ENCODE measurements at regions not wholly inside any gene's neighbourhood (a gene's known extent, or its start where the extent isn't known, plus 50 kb on each side); places are given as distances from the start of the nearest gene placed in this dataset.

- no peaks in the 10 kb centered on the region for H3K9me3 ChIP-seq (ENCODE audit: low read length)
- no peaks in the 10 kb centered on the region for H3K36me3 ChIP-seq (ENCODE audit: insufficient read depth, low read length)
- peaks cover 28% of the 10 kb centered on the region for H3K4me1 ChIP-seq (ENCODE audit: insufficient read depth, low read length, severe bottlenecking)
- H3K27me3 ChIP-seq (ENCODE audit: insufficient read depth, low read length) = no peaks in the 10 kb centered on the region
- H2AFZ ChIP-seq (ENCODE audit: low read length) = no peak overlapping the region
- no peak overlapping the region for H3K4me2 ChIP-seq (ENCODE audit: low read length)
- no peak overlapping the region for H3K27ac ChIP-seq (ENCODE audit: low read depth, low read length, poor library complexity, severe bottlenecking)
- H3K9me2 ChIP-seq (ENCODE audit: low read depth, low read length) = no peaks in the 10 kb centered on the region
- no peak overlapping the region for H3K4me3 ChIP-seq (ENCODE audit: low read depth, low read length, poor library complexity, severe bottlenecking)
- no peaks in the 10 kb centered on the region for H4K20me1 ChIP-seq (ENCODE audit: insufficient read depth, low read length)
- no peak overlapping the region for H3K9ac ChIP-seq (ENCODE audit: low read length)
- TF ChIP-seq EZH2 (IDR thresholded peaks at IDR 0.05; ENCODE audit: borderline replicate concordance, low read length) (no peak), CTCF (IDR thresholded peaks at IDR 0.05; ENCODE audit: low read length) (no peak)
- H3F3A ChIP-seq (ENCODE audit: insufficient read depth, low read length) = no peaks in the 10 kb centered on the region
- H3K79me2 ChIP-seq (ENCODE audit: insufficient read depth, low read length) = no peaks in the 10 kb centered on the region
These were observed 285.3 kb upstream of the TMEM161B start for GRCh38 chr5:88553986-88554385.

- H2AFZ ChIP-seq (ENCODE audit: low read length) = no peak overlapping the region
- H3K9me3 ChIP-seq (ENCODE audit: low read length) = no peaks in the 10 kb centered on the region
- H4K20me1 ChIP-seq (ENCODE audit: insufficient read depth, low read length) = no peaks in the 10 kb centered on the region
- TF ChIP-seq CTCF (IDR thresholded peaks at IDR 0.05; ENCODE audit: low read length) (no peak), EZH2 (IDR thresholded peaks at IDR 0.05; ENCODE audit: borderline replicate concordance, low read length) (no peak)
- no peak overlapping the region for H3K4me2 ChIP-seq (ENCODE audit: low read length)
- H3K36me3 ChIP-seq (ENCODE audit: insufficient read depth, low read length) = no peaks in the 10 kb centered on the region
- no peak overlapping the region for H3K9ac ChIP-seq (ENCODE audit: low read length)
- no peaks in the 10 kb centered on the region for H3K27me3 ChIP-seq (ENCODE audit: insufficient read depth, low read length)
- no peaks in the 10 kb centered on the region for H3F3A ChIP-seq (ENCODE audit: insufficient read depth, low read length)
- no peaks in the 10 kb centered on the region for H3K9me2 ChIP-seq (ENCODE audit: low read depth, low read length)
- no peak overlapping the region for H3K4me3 ChIP-seq (ENCODE audit: low read depth, low read length, poor library complexity, severe bottlenecking)
- H3K4me1 ChIP-seq (ENCODE audit: insufficient read depth, low read length, severe bottlenecking) = peaks cover 32% of the 10 kb centered on the region
- H3K79me2 ChIP-seq (ENCODE audit: insufficient read depth, low read length) = no peaks in the 10 kb centered on the region
- H3K27ac ChIP-seq (ENCODE audit: low read depth, low read length, poor library complexity, severe bottlenecking) = no peak overlapping the region
These were observed 284.7 kb upstream of the TMEM161B start for GRCh38 chr5:88553136-88553875.

GRCh38 chr5:88552426-88552825, 283.8 kb upstream of the TMEM161B start:
- H3K27ac ChIP-seq (ENCODE audit: low read depth, low read length, poor library complexity, severe bottlenecking) = no peak overlapping the region
- no peak for TF ChIP-seq EZH2 (IDR thresholded peaks at IDR 0.05; ENCODE audit: borderline replicate concordance, low read length)
- no peak for TF ChIP-seq CTCF (IDR thresholded peaks at IDR 0.05; ENCODE audit: low read length)
- no peaks in the 10 kb centered on the region for H3K9me3 ChIP-seq (ENCODE audit: low read length)
- H4K20me1 ChIP-seq (ENCODE audit: insufficient read depth, low read length) = no peaks in the 10 kb centered on the region
- no peaks in the 10 kb centered on the region for H3K9me2 ChIP-seq (ENCODE audit: low read depth, low read length)
- H2AFZ ChIP-seq (ENCODE audit: low read length) = no peak overlapping the region
- H3K79me2 ChIP-seq (ENCODE audit: insufficient read depth, low read length) = no peaks in the 10 kb centered on the region
- no peaks in the 10 kb centered on the region for H3F3A ChIP-seq (ENCODE audit: insufficient read depth, low read length)
- H3K9ac ChIP-seq (ENCODE audit: low read length) = no peak overlapping the region
- H3K4me1 ChIP-seq (ENCODE audit: insufficient read depth, low read length, severe bottlenecking) = peaks cover 37% of the 10 kb centered on the region
- no peaks in the 10 kb centered on the region for H3K27me3 ChIP-seq (ENCODE audit: insufficient read depth, low read length)
- no peaks in the 10 kb centered on the region for H3K36me3 ChIP-seq (ENCODE audit: insufficient read depth, low read length)
- no peak overlapping the region for H3K4me2 ChIP-seq (ENCODE audit: low read length)
- no peak overlapping the region for H3K4me3 ChIP-seq (ENCODE audit: low read depth, low read length, poor library complexity, severe bottlenecking)

Measured in OCI-LY1 (cell line).